IPS DF 6.9 (cell line): ENCODE measurements at regions not wholly inside any gene's neighbourhood (a gene's known extent, or its start where the extent isn't known, plus 50 kb on each side); places are given as distances from the start of the nearest gene placed in this dataset.

Experiments used
- DNase-seq: peaks from one replicate; pipeline ENCODE4 v3.0.0-alpha.2; 2013; ENCODE audit warnings: low read depth, low spot score
- H3K27ac ChIP-seq: one replicate; pipeline ENCODE4 v1.5.1; 2013; ENCODE audit warnings: low read length, control low read depth
- H3K27me3 ChIP-seq: 2 replicates; pipeline ENCODE4 v1.6.1; 2013; ENCODE audit warnings: mild to moderate bottlenecking, low read length; ENCODE audit not compliant: control insufficient read depth, insufficient read depth
- H3K36me3 ChIP-seq: 2 replicates; pipeline ENCODE4 v1.6.1; 2013; ENCODE audit warnings: low read length; ENCODE audit not compliant: control insufficient read depth, insufficient read depth
- H3K4me1 ChIP-seq: 2 replicates; pipeline ENCODE4 v1.6.1; 2013; ENCODE audit warnings: low read length; ENCODE audit not compliant: control insufficient read depth, insufficient read depth
- H3K4me3 ChIP-seq: 2 replicates; pipeline ENCODE4 v1.5.1; 2013; ENCODE audit warnings: mild to moderate bottlenecking, low read length
- H3K9me3 ChIP-seq: 2 replicates; pipeline ENCODE4 v1.6.1; 2013; ENCODE audit warnings: low read length, inconsistent platforms; ENCODE audit not compliant: control insufficient read depth, insufficient read depth
- WGBS: extraction: QIAGEN DNeasy Blood & Tissue Kit; methylation state at CpG from one replicate; pipeline ENCODE4 v1.1.7; 2013; ENCODE audit warnings: mixed read lengths, missing lambda C conversion rate; ENCODE audit not compliant: insufficient read length, insufficient coverage; 5-methylcytosine and 5-hydroxymethylcytosine counted together

GRCh38 chr11:22006901-22007300 lies 186.0 kb upstream of the ANO5 start:
- Histone ChIP-seq H3K4me1 (no peaks in the 10 kb centered on the region), H3K4me3 (no peak overlapping the region), H3K9me3 (no peaks in the 10 kb centered on the region; the same call in 1 of the 2 replicates), H3K36me3 (no peaks in the 10 kb centered on the region), H3K27me3 (no peaks in the 10 kb centered on the region), H3K27ac (no peak overlapping the region)
- DNase-seq, result no peak

- H3K36me3 ChIP-seq, result no peaks in the 10 kb centered on the region
- WGBS, result no CpG with 5 or more reads among the region's 1 CpG
- H3K27ac ChIP-seq, result no peak overlapping the region
- no peak for DNase-seq
- H3K4me1 ChIP-seq, result no peaks in the 10 kb centered on the region
- no peaks in the 10 kb centered on the region for H3K27me3 ChIP-seq
- no peaks in the 10 kb centered on the region for H3K9me3 ChIP-seq
- H3K4me3 ChIP-seq, result no peak overlapping the region
Measured at GRCh38 chr11:22031791-22032190, 161.1 kb upstream of the ANO5 start.

GRCh38 chr11:22037505-22037904 lies 155.4 kb upstream of the ANO5 start:
- Histone ChIP-seq H3K36me3 (no peaks in the 10 kb centered on the region), H3K4me3 (no peak overlapping the region), H3K9me3 (no peaks in the 10 kb centered on the region), H3K27ac (no peak overlapping the region), H3K27me3 (no peaks in the 10 kb centered on the region), H3K4me1 (no peaks in the 10 kb centered on the region)
- no peak for DNase-seq
- WGBS, result no CpG with 5 or more reads among the region's 9 CpGs

GRCh38 chr11:22041039-22041438 lies 151.8 kb upstream of the ANO5 start:
- H3K4me3 ChIP-seq, result no peak overlapping the region
- no peaks in the 10 kb centered on the region for H3K36me3 ChIP-seq
- DNase-seq, result no peak
- no CpG with 5 or more reads among the region's 2 CpGs for WGBS
- no peaks in the 10 kb centered on the region for H3K4me1 ChIP-seq
- H3K27ac ChIP-seq, result no peak overlapping the region
- no peaks in the 10 kb centered on the region for H3K9me3 ChIP-seq
- no peaks in the 10 kb centered on the region for H3K27me3 ChIP-seq

GRCh38 chr11:22042081-22042480 lies 150.8 kb upstream of the ANO5 start:
- no peak overlapping the region for H3K4me3 ChIP-seq
- no peaks in the 10 kb centered on the region for H3K36me3 ChIP-seq
- no peaks in the 10 kb centered on the region for H3K9me3 ChIP-seq
- no peaks in the 10 kb centered on the region for H3K27me3 ChIP-seq
- no peak for DNase-seq
- WGBS, result no CpG with 5 or more reads among the region's 1 CpG
- no peaks in the 10 kb centered on the region for H3K4me1 ChIP-seq
- no peak overlapping the region for H3K27ac ChIP-seq

- Histone ChIP-seq H3K9me3 (no peaks in the 10 kb centered on the region), H3K36me3 (no peaks in the 10 kb centered on the region), H3K4me3 (no peak overlapping the region), H3K27ac (no peak overlapping the region), H3K4me1 (no peaks in the 10 kb centered on the region), H3K27me3 (no peaks in the 10 kb centered on the region)
- DNase-seq, result no peak
- no CpG with 5 or more reads among the region's 4 CpGs for WGBS
Measured at GRCh38 chr11:22044126-22044525, 148.8 kb upstream of the ANO5 start.

- WGBS, result no CpG with 5 or more reads among the region's 1 CpG
- Histone ChIP-seq H3K4me1 (no peaks in the 10 kb centered on the region), H3K27me3 (no peaks in the 10 kb centered on the region), H3K9me3 (no peaks in the 10 kb centered on the region), H3K4me3 (no peak overlapping the region), H3K36me3 (no peaks in the 10 kb centered on the region), H3K27ac (no peak overlapping the region)
- DNase-seq, result no peak
Measured at GRCh38 chr11:22049276-22049675, 143.6 kb upstream of the ANO5 start.

- no peaks in the 10 kb centered on the region for H3K27me3 ChIP-seq
- H3K27ac ChIP-seq, result no peak overlapping the region
- H3K4me3 ChIP-seq, result no peak overlapping the region
- no CpG with 5 or more reads among the region's 1 CpG for WGBS
- no peak for DNase-seq
- H3K4me1 ChIP-seq, result no peaks in the 10 kb centered on the region
- no peaks in the 10 kb centered on the region for H3K36me3 ChIP-seq
- no peaks in the 10 kb centered on the region for H3K9me3 ChIP-seq
Measured at GRCh38 chr11:22065472-22065871, 127.4 kb upstream of the ANO5 start.

- DNase-seq, result no peak
- H3K36me3 ChIP-seq, result no peaks in the 10 kb centered on the region
- H3K4me3 ChIP-seq, result no peak overlapping the region
- no peaks in the 10 kb centered on the region for H3K27me3 ChIP-seq
- H3K27ac ChIP-seq, result no peak overlapping the region
- WGBS, result no CpG with 5 or more reads among the region's 2 CpGs
- no peaks in the 10 kb centered on the region for H3K9me3 ChIP-seq
- no peaks in the 10 kb centered on the region for H3K4me1 ChIP-seq
Measured at GRCh38 chr11:22069844-22070243, 123.0 kb upstream of the ANO5 start.

- no peaks in the 10 kb centered on the region for H3K9me3 ChIP-seq
- H3K4me3 ChIP-seq, result no peak overlapping the region
- no peaks in the 10 kb centered on the region for H3K4me1 ChIP-seq
- H3K27ac ChIP-seq, result no peak overlapping the region
- 100% methylated on average over 1 of the region's 5 CpGs for whole genome bisulfite sequencing
- no peaks in the 10 kb centered on the region for H3K36me3 ChIP-seq
- no peak for DNase-seq
- no peaks in the 10 kb centered on the region for H3K27me3 ChIP-seq
Measured at GRCh38 chr11:22076271-22076930, 116.5 kb upstream of the ANO5 start.

GRCh38 chr11:22078063-22078462 lies 114.8 kb upstream of the ANO5 start:
- no peaks in the 10 kb centered on the region for H3K4me1 ChIP-seq
- H3K27ac ChIP-seq, result no peak overlapping the region
- no peaks in the 10 kb centered on the region for H3K9me3 ChIP-seq
- WGBS, result 100% methylated on average over 2 of the region's 3 CpGs
- no peaks in the 10 kb centered on the region for H3K27me3 ChIP-seq
- H3K4me3 ChIP-seq, result no peak overlapping the region
- no peak for DNase-seq
- H3K36me3 ChIP-seq, result no peaks in the 10 kb centered on the region
